OCI-LY3 (cell line): ENCODE measurements at regions not wholly inside any gene's neighbourhood (a gene's known extent, or its start where the extent isn't known, plus 50 kb on each side); places are given as distances from the start of the nearest gene placed in this dataset.

Source experiments
- CTCF ChIP-seq: fragments of 200-600, 300-600 bp; sonication (generic); IDR thresholded peaks from 2 replicates; pipeline ENCODE4 v1.5.1; 2014; ENCODE audit warnings: antibody characterized with exemption, low read length, low read depth
- EZH2phosphoT487 ChIP-seq: fragments of 200-600 bp; shearing (Covaris generic); IDR thresholded peaks from 2 replicates; pipeline ENCODE4 v1.6.1; 2018; ENCODE audit warnings: antibody characterized with exemption, mixed run types, low read depth

- TF ChIP-seq CTCF: no peak
- no peak for TF ChIP-seq EZH2phosphoT487
Observed at GRCh38 chr4:30939069-30939468, 218.9 kb downstream of the PCDH7 start.
